ENCODE measurements at regions not wholly inside any gene's neighbourhood (a gene's known extent, or its start where the extent isn't known, plus 50 kb on each side); places are given as distances from the start of the nearest gene placed in this dataset.
"Not testable (repeated sequence)": the region's sequence is repeated elsewhere in the genome, so short reads cannot be mapped to it uniquely, and the experiment has no call there.

GRCh38 chr7:68728720-68729119 lies 869.6 kb upstream of the AUTS2 start:
- TF ChIP-seq MAZ (IDR thresholded peaks at IDR 0.05; ENCODE audit: borderline replicate concordance, low read depth, low read length); CTCF (conservative IDR thresholded peaks at IDR 0.05; ENCODE audit: low read depth, low read length); POLR2A (IDR thresholded peaks at IDR 0.05; ENCODE audit: low read depth, low read length); MAFK (IDR thresholded peaks at IDR 0.05; ENCODE audit: low read depth, low read length); CEBPB (IDR thresholded peaks at IDR 0.05; ENCODE audit: low read depth, low read length); NFE2L2 (IDR thresholded peaks at IDR 0.05; ENCODE audit: low read depth, low read length); ELK1 (IDR thresholded peaks at IDR 0.05; ENCODE audit: borderline replicate concordance, low read depth, low read length); SMC3 (IDR thresholded peaks at IDR 0.05; ENCODE audit: low read depth, low read length): not testable (repeated sequence)

All from IMR-90 (cell line).